ENCODE measurements at regions not wholly inside any gene's neighbourhood (a gene's known extent, or its start where the extent isn't known, plus 50 kb on each side); places are given as distances from the start of the nearest gene placed in this dataset.
A peak's percentile ranks its signal among the peaks of the same experiment; 100 is the strongest.
"Not testable (repeated sequence)": the region's sequence is repeated elsewhere in the genome, so short reads cannot be mapped to it uniquely, and the experiment has no call there.

GRCh38 chrX:73390628-73391567 lies 56.0 kb upstream of the CDX4 start:
- no peaks in the 10 kb centered on the region for H3K4me1 Mint-ChIP-seq
- H3K9me3 Mint-ChIP-seq: peaks cover 2 to 4% (median 3%) of the 10 kb centered on the region in 3 donors
- H3K27me3 Mint-ChIP-seq: peaks cover 2% of the 10 kb centered on the region
- H3K27ac Mint-ChIP-seq: no peak overlapping the region
- H3K36me3 Mint-ChIP-seq: no peaks in the 10 kb centered on the region
- H3K4me3 Mint-ChIP-seq: no peak overlapping the region

- Mint-ChIP-seq H3K4me3 (no peak overlapping the region), H3K36me3 (no peaks in the 10 kb centered on the region), H3K27me3 (no peaks in the 10 kb centered on the region)
Observed at GRCh38 chrX:73366696-73367095, 80.2 kb upstream of the CDX4 start.

GRCh38 chrX:73357294-73357693 lies 89.6 kb upstream of the CDX4 start:
- H3K9me3 Mint-ChIP-seq, H3K27me3 Mint-ChIP-seq, H3K4me3 Mint-ChIP-seq, H3K27ac Mint-ChIP-seq, H3K4me1 Mint-ChIP-seq, H3K36me3 Mint-ChIP-seq: not testable (repeated sequence)

More at GRCh38 chrX:73366696-73367095, 80.2 kb upstream of the CDX4 start:
- H3K9me3 Mint-ChIP-seq: peaks cover 0 to 13% (median 1%) of the 10 kb centered on the region in 3 donors
- no peaks in the 10 kb centered on the region for H3K4me1 Mint-ChIP-seq
- H3K27ac Mint-ChIP-seq: no peak overlapping the region

GRCh38 chrX:73348977-73349376 lies 97.9 kb upstream of the CDX4 start:
- no peak overlapping the region for H3K27ac Mint-ChIP-seq
- no peak overlapping the region for H3K4me3 Mint-ChIP-seq
- no peaks in the 10 kb centered on the region for H3K27me3 Mint-ChIP-seq
- H3K9me3 Mint-ChIP-seq: peaks cover 4 to 7% (median 6%) of the 10 kb centered on the region in 3 donors
- H3K4me1 Mint-ChIP-seq: no peaks in the 10 kb centered on the region
- no peaks in the 10 kb centered on the region for H3K36me3 Mint-ChIP-seq

- Mint-ChIP-seq H3K27ac (no peak overlapping the region), H3K4me1 (no peaks in the 10 kb centered on the region), H3K27me3 (peaks cover 4% of the 10 kb centered on the region), H3K36me3 (no peaks in the 10 kb centered on the region), H3K4me3 (no peak overlapping the region), H3K9me3 (peaks cover 5 to 13% (median 7%) of the 10 kb centered on the region in 3 donors)
Observed at GRCh38 chrX:73337366-73337765, 109.5 kb upstream of the CDX4 start.

- Mint-ChIP-seq H3K36me3 (no peaks in the 10 kb centered on the region), H3K27ac (no peak overlapping the region), H3K4me3 (no peak overlapping the region), H3K4me1 (no peaks in the 10 kb centered on the region), H3K27me3 (no peaks in the 10 kb centered on the region), H3K9me3 (peaks cover 0 to 9% (median 0%) of the 10 kb centered on the region in 3 donors)
Observed at GRCh38 chrX:73289039-73289438, 74.4 kb upstream of the NAP1L2 start.

GRCh38 chrX:73270753-73271152 lies 56.1 kb upstream of the NAP1L2 start:
- Mint-ChIP-seq H3K27ac (no peak overlapping the region), H3K27me3 (no peaks in the 10 kb centered on the region), H3K36me3 (no peaks in the 10 kb centered on the region), H3K4me1 (peaks cover 0 to 1% (median 0%) of the 10 kb centered on the region in 3 donors), H3K4me3 (no peak overlapping the region), H3K9me3 (peaks cover 0 to 1% (median 0%) of the 10 kb centered on the region in 3 donors)

GRCh38 chrX:73268463-73268862 lies 53.8 kb upstream of the NAP1L2 start:
- Mint-ChIP-seq H3K36me3 (no peaks in the 10 kb centered on the region), H3K4me3 (no peak overlapping the region), H3K27ac (no peak overlapping the region), H3K4me1 (peaks cover 0 to 1% (median 0%) of the 10 kb centered on the region in 3 donors), H3K9me3 (peaks cover 0 to 1% (median 0%) of the 10 kb centered on the region in 3 donors), H3K27me3 (no peaks in the 10 kb centered on the region)

- Mint-ChIP-seq H3K36me3 (no peaks in the 10 kb centered on the region), H3K4me3 (no peak overlapping the region), H3K27ac (peak overlapping the region in 1 of 3 donors; percentile 71), H3K4me1 (peaks cover 0 to 1% (median 0%) of the 10 kb centered on the region in 3 donors), H3K27me3 (peaks cover 2% of the 10 kb centered on the region), H3K9me3 (peaks cover 0 to 1% (median 0%) of the 10 kb centered on the region in 3 donors)
Observed at GRCh38 chrX:73267979-73268378, 53.3 kb upstream of the NAP1L2 start.

- Mint-ChIP-seq H3K27ac (no peak overlapping the region), H3K36me3 (no peaks in the 10 kb centered on the region), H3K27me3 (peaks cover 2% of the 10 kb centered on the region), H3K4me3 (no peak overlapping the region), H3K9me3 (peaks cover 0 to 1% (median 0%) of the 10 kb centered on the region in 3 donors), H3K4me1 (peaks cover 0 to 1% (median 0%) of the 10 kb centered on the region in 3 donors)
Observed at GRCh38 chrX:73267206-73267605, 52.6 kb upstream of the NAP1L2 start.

- peaks cover 0 to 1% (median 0%) of the 10 kb centered on the region in 3 donors for H3K4me1 Mint-ChIP-seq
- no peaks in the 10 kb centered on the region for H3K36me3 Mint-ChIP-seq
- no peak overlapping the region for H3K4me3 Mint-ChIP-seq
- H3K9me3 Mint-ChIP-seq: peaks cover 0 to 1% (median 0%) of the 10 kb centered on the region in 3 donors
- H3K27me3 Mint-ChIP-seq: peaks cover 2% of the 10 kb centered on the region
- H3K27ac Mint-ChIP-seq: no peak overlapping the region
Observed at GRCh38 chrX:73266766-73267165, 52.1 kb upstream of the NAP1L2 start.
